HepG2 (cell line): ENCODE measurements at regions not wholly inside any gene's neighbourhood (a gene's known extent, or its start where the extent isn't known, plus 50 kb on each side); places are given as distances from the start of the nearest gene placed in this dataset.

ENCODE experiments used
- ATAC-seq: fragments of 200-7000 bp; cut with Tn5 transposase; 3 replicates; pipeline ENCODE4 v1.9.1; 2020; ENCODE audit warnings: mild to moderate bottlenecking, moderate library complexity
- BruUV-seq: library from RNA; stranded (reverse); fragments of 400-500 nt; replicated peaks from 2 replicates; lab custom pipeline; 2021; lab: Mats Ljungman, UMichigan
- CTCF ChIA-PET: fragments of 300-600 bp; formaldehyde crosslinking; extraction: SDS; loops from one replicate; lab custom pipeline; 2021; ENCODE audit warnings: low total read pairs, inconsistent platforms, low intra/inter-chr PET ratio; lab: Yijun Ruan, JAX
- POLR2A ChIA-PET: fragments of 350-600 bp; sonication (Branson Sonifier 250); formaldehyde crosslinking; loops from one replicate; lab custom pipeline; 2020; ENCODE audit warnings: antibody characterized with exemption, inconsistent platforms; lab: Yijun Ruan, JAX
- DNase-seq: peaks from one replicate; pipeline ENCODE4 v3.0.0-alpha.2; 2015; ENCODE audit warnings: low spot score
- FAIRE-seq: peaks from 3 replicates; lab custom pipeline; 2011; peaks lifted over from hg19 to GRCh38; lab: Jason Lieb, UNC
- H2AFZ ChIP-seq: one replicate; pipeline ENCODE4 v1.6.1; 2011; ENCODE audit warnings: low read length, inconsistent platforms
- H3K27ac ChIP-seq: fragments of 300-600 bp; 3 replicates; pipeline ENCODE4 v1.8.0; 2011; ENCODE audit warnings: mixed run types, mild to moderate bottlenecking, mixed read lengths, low read length, inconsistent platforms; ENCODE audit not compliant: insufficient read depth; ENCODE audit errors: extremely low read length
- H3K27me3 ChIP-seq, 2 experiments: fragments of 200-600 bp in 1 of 2; 2 replicates in 1 of 2; 3 replicates in 1 of 2; pipeline versions ENCODE4 v1.6.0 to v1.8.0; 2011; ENCODE audit warnings: low read length in 2 of 2, mild to moderate bottlenecking in 2 of 2, moderate library complexity in 2 of 2, inconsistent platforms in 1 of 2; ENCODE audit not compliant: insufficient read depth in 2 of 2, control insufficient read depth in 1 of 2
- H3K36me3 ChIP-seq, 2 experiments: fragments of 200-600 bp in 1 of 2; replicated peaks in 1 of 2; 2 replicates in 1 of 2; 3 replicates in 1 of 2; pipeline versions ENCODE4 v1.5.1 to v1.8.0; 2011; ENCODE audit warnings: low read length in 2 of 2, inconsistent platforms in 1 of 2; ENCODE audit not compliant: insufficient read depth in 2 of 2, control insufficient read depth in 1 of 2
- H3K4me1 ChIP-seq: 2 replicates; pipeline ENCODE4 v1.5.1; 2012; ENCODE audit warnings: low read length, inconsistent platforms; ENCODE audit not compliant: insufficient read depth
- H3K4me2 ChIP-seq: 2 replicates; pipeline ENCODE4 v1.6.0; 2011; ENCODE audit warnings: low read depth, low read length, inconsistent platforms
- H3K4me3 ChIP-seq, 3 experiments: fragments of 200-600 bp in 1 of 3; sonication (generic), shearing (Covaris generic) in 1 of 3; replicated peaks in 1 of 3; 2 replicates each; pipeline ENCODE4 v1.5.1; 2011 to 2016; ENCODE audit warnings: low read length in 3 of 3, inconsistent platforms in 2 of 3, low read depth in 2 of 3, mild to moderate bottlenecking in 2 of 3, control low read depth in 1 of 3, mixed read lengths in 1 of 3; ENCODE audit not compliant: insufficient read depth in 1 of 3
- H3K79me2 ChIP-seq: one replicate; pipeline ENCODE4 v1.6.1; 2011; ENCODE audit warnings: low read length, inconsistent platforms; ENCODE audit not compliant: insufficient read depth
- H3K9ac ChIP-seq: 2 replicates; pipeline ENCODE4 v1.6.0; 2011; ENCODE audit warnings: mild to moderate bottlenecking, low read depth, low read length, inconsistent platforms; ENCODE audit not compliant: insufficient read depth
- H3K9me3 ChIP-seq: 2 replicates; pipeline ENCODE4 v1.5.1; 2012; ENCODE audit warnings: mild to moderate bottlenecking, low read length
- H4K20me1 ChIP-seq: 2 replicates; pipeline ENCODE4 v1.6.0; 2011; ENCODE audit warnings: inconsistent platforms, mild to moderate bottlenecking, low read length, moderate library complexity; ENCODE audit not compliant: insufficient read depth
- FUBP1 ChIP-seq: sonication (generic); formaldehyde crosslinking; IDR thresholded peaks from 2 replicates; pipeline ENCODE4 v1.5.1; 2020; ENCODE audit warnings: missing genetic modification reagents, mild to moderate bottlenecking, borderline replicate concordance
- KIAA2018 ChIP-seq: sonication (generic); formaldehyde crosslinking; IDR thresholded peaks from 2 replicates; pipeline ENCODE4 v1.5.0; 2020; ENCODE audit warnings: mild to moderate bottlenecking, missing genetic modification reagents, borderline replicate concordance
- NFE2L2 ChIP-seq: fragments of 150-350 bp; IDR thresholded peaks from 2 replicates; pipeline ENCODE4 v1.6.1; 2014; ENCODE audit warnings: low read length
- ONECUT2 ChIP-seq: sonication (generic); formaldehyde crosslinking; IDR thresholded peaks from 2 replicates; pipeline ENCODE4 v1.4.0; 2020; ENCODE audit warnings: missing genetic modification reagents
- REPIN1 ChIP-seq: sonication (generic); formaldehyde crosslinking; IDR thresholded peaks from 2 replicates; pipeline ENCODE4 v1.8.0; 2022; ENCODE audit warnings: missing genetic modification reagents, low read depth, mild to moderate bottlenecking, borderline replicate concordance
- RFXANK ChIP-seq: IDR thresholded peaks from 2 replicates; pipeline ENCODE4 v1.6.1; 2016
- TIGD3 ChIP-seq: sonication (generic); formaldehyde crosslinking; IDR thresholded peaks from 2 replicates; pipeline ENCODE4 v1.5.1; 2020; ENCODE audit warnings: mild to moderate bottlenecking, missing genetic modification reagents, borderline replicate concordance
- XBP1 ChIP-seq: sonication (generic); formaldehyde crosslinking; IDR thresholded peaks from 2 replicates; pipeline ENCODE4 v1.5.0; 2020; ENCODE audit warnings: missing genetic modification reagents
- YEATS4 ChIP-seq: sonication (generic); formaldehyde crosslinking; IDR thresholded peaks from 2 replicates; pipeline ENCODE4 v1.4.0; 2020; ENCODE audit warnings: missing genetic modification reagents, borderline replicate concordance
- ZFP82 ChIP-seq: sonication (generic); formaldehyde crosslinking; IDR thresholded peaks from 2 replicates; pipeline ENCODE4 v1.5.1; 2020; ENCODE audit warnings: mild to moderate bottlenecking, missing genetic modification reagents, borderline replicate concordance
- ZNF430 ChIP-seq: sonication (generic); formaldehyde crosslinking; IDR thresholded peaks from 2 replicates; pipeline ENCODE4 v1.9.0; 2021; ENCODE audit warnings: mild to moderate bottlenecking, missing genetic modification reagents
- ZNF703 ChIP-seq: sonication (generic); formaldehyde crosslinking; IDR thresholded peaks from 2 replicates; pipeline ENCODE4 v1.5.1; 2020; ENCODE audit warnings: missing genetic modification reagents, mild to moderate bottlenecking, moderate library complexity, borderline replicate concordance
- ZNF775 ChIP-seq: sonication (generic); formaldehyde crosslinking; IDR thresholded peaks from 2 replicates; pipeline ENCODE4 v1.4.0; 2020; ENCODE audit warnings: missing genetic modification reagents, mild to moderate bottlenecking, moderate library complexity, borderline replicate concordance
- WGBS: methylation state at CpG from one replicate; pipeline ENCODE4 v1.1.6; 2017; ENCODE audit warnings: low lambda C conversion rate; 5-methylcytosine and 5-hydroxymethylcytosine counted together
- in situ Hi-C: cut with HindIII; loops from 2 replicates; pipeline ENCODE4 v1.10.0; 2017; ENCODE audit warnings: low pct_unique_long_range_greater_than_20kb; ENCODE audit not compliant: extremely low pct_ligation_motif_present
- intact Hi-C: fragments of 100-400 bp; cut with micrococcal nuclease; formaldehyde crosslinking; loops from one replicate; pipeline ENCODE4 v1.10.0; 2022; ENCODE audit not compliant: unreplicated experiment

- Histone ChIP-seq H3K27ac (no peak overlapping the region), H3K4me2 (no peak overlapping the region), H3K4me1 (no peaks in the 10 kb centered on the region), H3K27me3 (no peaks in the 10 kb centered on the region), H3K4me3 (no peak overlapping the region), H3K9me3 (no peaks in the 10 kb centered on the region), H3K9ac (no peak overlapping the region), H3K79me2 (no peaks in the 10 kb centered on the region), H4K20me1 (no peaks in the 10 kb centered on the region), H2AFZ (no peak overlapping the region), H3K36me3 (no peaks in the 10 kb centered on the region)
- POLR2A ChIA-PET = no interaction called here
- ATAC-seq = no peak
- in situ Hi-C loops = no loop called here
- intact Hi-C loops = no loop called here
- no peak for FAIRE-seq
- no TSS peak for BruUV-seq
- 2% methylated on average over 2 of the region's 2 CpGs for WGBS
- DNase-seq = peak; percentile 7
- CTCF ChIA-PET = no interaction called here
- TF ChIP-seq FUBP1 (CRISPR knock-in tag) (no peak), KIAA2018 (CRISPR knock-in tag) (no peak), ZFP82 (no peak), RFXANK (no peak), NFE2L2 (no peak), ZNF430 (CRISPR knock-in tag) (no peak), ONECUT2 (CRISPR knock-in tag) (no peak), YEATS4 (CRISPR knock-in tag) (no peak), XBP1 (no peak), REPIN1 (CRISPR knock-in tag) (no peak), TIGD3 (no peak), ZNF703 (CRISPR knock-in tag) (no peak), ZNF775 (CRISPR knock-in tag) (no peak)
Observed at GRCh38 chr3:163951397-163951987, 1126.8 kb downstream of the SI start.
